Hepatocyte (in vitro differentiated cells): ENCODE measurements at regions not wholly inside any gene's neighbourhood (a gene's known extent, or its start where the extent isn't known, plus 50 kb on each side); places are given as distances from the start of the nearest gene placed in this dataset.

Experiments used
- CTCF ChIP-seq: fragments of 200-600 bp; sonication (generic); IDR thresholded peaks from 2 replicates; pipeline ENCODE4 v1.5.1; 2016; ENCODE audit warnings: antibody characterized with exemption, mild to moderate bottlenecking; ENCODE audit not compliant: poor library complexity
- EZH2 ChIP-seq: fragments of 200-600 bp; sonication (generic); IDR thresholded peaks from 2 replicates; pipeline ENCODE4 v1.6.1; 2016; ENCODE audit warnings: antibody characterized with exemption, mild to moderate bottlenecking, borderline replicate concordance

GRCh38 chr5:24401773-24402172, 243.0 kb downstream of the CDH10 start:
- TF ChIP-seq EZH2: no peak
- no peak for TF ChIP-seq CTCF
